HEK293T (cell line): ENCODE measurements at regions not wholly inside any gene's neighbourhood (a gene's known extent, or its start where the extent isn't known, plus 50 kb on each side); places are given as distances from the start of the nearest gene placed in this dataset.

Experiments
- CTCF ChIA-PET: fragments of 350-600 bp; formaldehyde crosslinking; extraction: SDS; loops from one replicate; lab custom pipeline; 2021; ENCODE audit warnings: antibody characterized with exemption, inconsistent platforms; lab: Yijun Ruan, JAX
- POLR2A ChIA-PET: fragments of 350-600 bp; formaldehyde crosslinking; extraction: SDS; loops from one replicate; lab custom pipeline; 2020; ENCODE audit warnings: antibody characterized with exemption, inconsistent platforms; lab: Yijun Ruan, JAX
- DNase-seq: peaks from one replicate; pipeline ENCODE4 v3.0.0; 2012; ENCODE audit warnings: mixed read lengths; ENCODE audit errors: extremely low spot score
- ARNT ChIP-seq: fragments of 450-650 bp; IDR thresholded peaks from 2 replicates; pipeline ENCODE4 v1.6.1; 2017; ENCODE audit warnings: mild to moderate bottlenecking
- BHLHE40 ChIP-seq: fragments of 450-650 bp; IDR thresholded peaks from 2 replicates; pipeline ENCODE4 v1.6.1; 2016; ENCODE audit warnings: mild to moderate bottlenecking, moderate library complexity, borderline replicate concordance
- CTBP1 ChIP-seq: fragments of 450-650 bp; IDR thresholded peaks from 2 replicates; pipeline ENCODE4 v1.6.1; 2016; ENCODE audit warnings: borderline replicate concordance
- ELF4 ChIP-seq: fragments of 450-650 bp; IDR thresholded peaks from 2 replicates; pipeline ENCODE4 v1.6.1; 2017; ENCODE audit warnings: antibody characterized with exemption
- FOXA1 ChIP-seq: fragments of 450-650 bp; IDR thresholded peaks from 2 replicates; pipeline ENCODE4 v1.6.1; 2016; ENCODE audit warnings: mild to moderate bottlenecking
- FOXK2 ChIP-seq: fragments of 450-650 bp; IDR thresholded peaks from 2 replicates; pipeline ENCODE4 v1.6.1; 2016; ENCODE audit warnings: mild to moderate bottlenecking
- FOXM1 ChIP-seq: fragments of 450-650 bp; IDR thresholded peaks from 2 replicates; pipeline ENCODE4 v1.6.1; 2017; ENCODE audit warnings: mild to moderate bottlenecking, borderline replicate concordance
- HDGF ChIP-seq: fragments of 450-650 bp; IDR thresholded peaks from 2 replicates; pipeline ENCODE4 v1.6.1; 2017; ENCODE audit warnings: antibody characterized with exemption, borderline replicate concordance
- L3MBTL2 ChIP-seq: fragments of 450-650 bp; conservative IDR thresholded peaks from 2 replicates; pipeline ENCODE4 v1.6.1; 2016; ENCODE audit warnings: mild to moderate bottlenecking
- LEF1 ChIP-seq: fragments of 450-650 bp; IDR thresholded peaks from 2 replicates; pipeline ENCODE4 v1.6.1; 2017; ENCODE audit warnings: mild to moderate bottlenecking, borderline replicate concordance
- NFRKB ChIP-seq: fragments of 450-650 bp; IDR thresholded peaks from 2 replicates; pipeline ENCODE4 v1.6.1; 2016; ENCODE audit warnings: mild to moderate bottlenecking, moderate library complexity
- SP1 ChIP-seq: fragments of 450-650 bp; IDR thresholded peaks from 2 replicates; pipeline ENCODE4 v1.6.1; 2017
- SUZ12 ChIP-seq: fragments of 450-650 bp; IDR thresholded peaks from 2 replicates; pipeline ENCODE4 v1.6.1; 2016; ENCODE audit warnings: mild to moderate bottlenecking
- TARDBP ChIP-seq: fragments of 450-650 bp; IDR thresholded peaks from 2 replicates; pipeline ENCODE4 v1.6.1; 2016
- ZNF384 ChIP-seq: fragments of 450-650 bp; IDR thresholded peaks from 2 replicates; pipeline ENCODE4 v1.6.1; 2016
- TF ChIP-seq, protein P1 (sequence below): fragments of 450-650 bp; IDR thresholded peaks from 2 replicates; pipeline ENCODE4 v1.6.1; 2016

DNA sequence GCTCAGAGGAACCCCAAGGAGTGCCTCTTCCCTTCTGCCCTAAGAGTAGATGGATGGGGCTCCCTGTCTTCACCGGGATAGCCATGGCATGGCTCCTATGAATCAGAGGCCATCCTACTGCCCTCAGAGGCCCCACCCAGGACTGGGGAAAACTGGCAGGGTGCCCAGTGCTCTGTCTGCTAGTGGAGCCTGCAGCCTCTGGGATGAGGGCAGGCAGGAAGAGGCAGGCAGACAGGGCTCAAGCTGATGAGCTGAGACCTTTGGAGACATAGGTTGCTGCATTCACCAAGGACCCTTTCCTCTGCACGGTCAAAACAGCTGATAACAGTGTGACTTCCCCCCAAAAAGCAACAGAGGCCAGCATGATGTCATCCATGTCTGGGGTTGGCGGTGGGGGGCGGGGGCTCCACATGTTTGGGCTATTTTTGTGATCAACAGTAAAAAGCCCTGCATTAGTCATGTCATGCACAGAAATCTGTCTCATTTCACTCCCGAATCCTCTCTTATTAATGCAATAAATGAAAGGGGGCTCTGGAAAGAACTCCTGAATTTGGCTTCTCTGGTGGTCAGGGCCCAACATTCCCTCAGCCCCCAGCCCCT lies 207.6 kb upstream of the MAMLD1 start:
- TF ChIP-seq ELF4: no peak
- CTCF ChIA-PET: no interaction called here
- no peak for DNase-seq

DNA sequence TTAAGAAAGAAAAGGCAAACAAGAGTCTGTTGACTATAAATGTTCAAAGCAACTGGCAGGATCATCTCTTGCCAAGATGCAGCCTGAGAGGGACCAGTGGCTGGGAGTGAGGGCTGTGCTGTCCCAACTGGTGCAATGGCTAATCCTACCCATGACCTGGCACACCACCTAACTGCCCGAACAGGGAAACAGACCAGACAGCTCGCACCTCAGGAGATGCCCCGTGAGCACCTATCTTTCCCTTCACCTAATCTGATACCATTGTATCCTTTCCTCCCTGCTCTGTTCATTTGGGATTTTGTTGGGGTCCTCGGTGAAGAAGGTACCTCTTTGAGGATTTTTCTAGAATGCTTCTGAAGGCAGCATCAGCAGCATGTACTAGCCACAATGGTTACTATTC lies 206.5 kb upstream of the MAMLD1 start:
- no peak for DNase-seq
- ChIA-PET CTCF (interaction anchor here (0.6 kb wide), 1 partner anchor 205 kb away, joined by 3 read pairs; no protein-coding TSS in a partner anchor), POLR2A (no interaction called here)
- TF ChIP-seq FOXA1: no peak
- TF ChIP-seq, protein P1, sequence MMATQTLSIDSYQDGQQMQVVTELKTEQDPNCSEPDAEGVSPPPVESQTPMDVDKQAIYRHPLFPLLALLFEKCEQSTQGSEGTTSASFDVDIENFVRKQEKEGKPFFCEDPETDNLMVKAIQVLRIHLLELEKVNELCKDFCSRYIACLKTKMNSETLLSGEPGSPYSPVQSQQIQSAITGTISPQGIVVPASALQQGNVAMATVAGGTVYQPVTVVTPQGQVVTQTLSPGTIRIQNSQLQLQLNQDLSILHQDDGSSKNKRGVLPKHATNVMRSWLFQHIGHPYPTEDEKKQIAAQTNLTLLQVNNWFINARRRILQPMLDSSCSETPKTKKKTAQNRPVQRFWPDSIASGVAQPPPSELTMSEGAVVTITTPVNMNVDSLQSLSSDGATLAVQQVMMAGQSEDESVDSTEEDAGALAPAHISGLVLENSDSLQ: no peak
- TF ChIP-seq HDGF: no peak
- TF ChIP-seq SUZ12: no peak
- TF ChIP-seq CTBP1: no peak
- TF ChIP-seq NFRKB: no peak
- no peak for TF ChIP-seq L3MBTL2
- no peak for TF ChIP-seq TARDBP
- TF ChIP-seq FOXK2: no peak
- TF ChIP-seq SP1: no peak
- no peak for TF ChIP-seq FOXM1
- no peak for TF ChIP-seq ELF4
- TF ChIP-seq ZNF384: no peak
- TF ChIP-seq LEF1: no peak

More for the DNA sequence above, 207.6 kb upstream of the MAMLD1 start:
- POLR2A ChIA-PET: no interaction called here

DNA sequence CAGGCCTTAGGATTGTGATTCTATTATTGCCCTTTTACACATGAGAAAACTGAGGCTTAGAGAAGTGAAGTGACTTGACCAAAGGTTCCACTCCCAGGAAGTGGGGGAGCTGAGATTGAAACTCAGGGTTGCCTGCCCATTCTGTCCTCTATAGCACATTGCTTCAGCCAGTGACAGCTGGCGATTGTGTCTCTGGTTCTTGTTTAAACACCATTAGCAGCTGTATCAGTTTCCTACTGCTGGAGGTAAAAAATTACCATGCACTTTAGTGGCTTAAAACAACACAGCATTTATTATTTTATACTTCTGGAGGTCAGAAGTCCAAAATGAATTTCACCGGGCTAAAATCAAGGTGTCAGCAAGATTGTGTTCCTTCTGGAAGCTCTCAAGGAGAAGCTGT lies 205.8 kb upstream of the MAMLD1 start:
- ChIA-PET CTCF (no interaction called here), POLR2A (no interaction called here)
- no peak for TF ChIP-seq CTBP1
- no peak for TF ChIP-seq FOXK2
- TF ChIP-seq ELF4: no peak
- TF ChIP-seq LEF1: no peak
- no peak for TF ChIP-seq ZNF384
- TF ChIP-seq L3MBTL2: no peak
- TF ChIP-seq ARNT: no peak
- TF ChIP-seq SP1: no peak
- TF ChIP-seq NFRKB: no peak
- DNase-seq: no peak

DNA sequence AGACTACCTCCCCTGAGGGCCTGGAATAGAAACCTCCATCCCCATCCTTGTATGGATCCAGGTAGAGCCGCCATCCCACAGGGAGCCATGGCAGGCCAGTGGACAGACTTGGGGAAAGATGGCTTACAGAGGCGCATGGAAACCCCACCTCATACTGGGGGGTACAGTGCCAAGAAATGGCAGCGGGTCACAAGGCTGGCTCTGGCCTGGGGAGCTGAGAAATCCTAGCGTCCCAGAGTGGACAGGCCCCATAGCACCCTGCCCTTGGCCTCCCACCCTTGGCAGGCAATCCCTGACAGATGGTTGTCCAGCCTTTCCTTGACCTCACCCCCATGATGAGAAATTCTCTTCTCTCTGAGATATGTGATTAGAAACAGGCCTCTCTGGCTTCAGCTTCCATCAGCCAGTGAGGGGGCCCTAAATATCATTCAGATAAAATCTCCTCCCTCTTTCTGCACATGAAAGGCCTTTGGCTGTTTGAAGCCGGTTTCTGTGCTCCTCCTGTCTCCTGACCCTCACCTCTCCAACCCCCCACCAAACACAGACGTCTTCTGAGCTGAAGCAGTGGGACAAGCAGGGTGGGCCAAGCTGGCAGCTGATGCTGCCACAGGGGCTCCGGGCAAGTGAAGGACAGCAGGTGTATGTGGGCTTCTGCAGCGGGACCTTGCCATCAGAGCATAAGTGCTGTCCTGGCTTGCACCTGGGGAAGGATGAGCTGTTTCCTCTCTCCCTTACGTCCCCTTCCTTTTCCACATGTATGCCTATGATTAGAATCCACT lies 204.4 kb upstream of the MAMLD1 start:
- ChIA-PET CTCF (no interaction called here), POLR2A (no interaction called here)
- no peak for DNase-seq
- TF ChIP-seq L3MBTL2: no peak
- no peak for TF ChIP-seq NFRKB
- TF ChIP-seq TARDBP: no peak
- TF ChIP-seq BHLHE40: no peak
- TF ChIP-seq ELF4: no peak
- no peak for TF ChIP-seq FOXM1

DNA sequence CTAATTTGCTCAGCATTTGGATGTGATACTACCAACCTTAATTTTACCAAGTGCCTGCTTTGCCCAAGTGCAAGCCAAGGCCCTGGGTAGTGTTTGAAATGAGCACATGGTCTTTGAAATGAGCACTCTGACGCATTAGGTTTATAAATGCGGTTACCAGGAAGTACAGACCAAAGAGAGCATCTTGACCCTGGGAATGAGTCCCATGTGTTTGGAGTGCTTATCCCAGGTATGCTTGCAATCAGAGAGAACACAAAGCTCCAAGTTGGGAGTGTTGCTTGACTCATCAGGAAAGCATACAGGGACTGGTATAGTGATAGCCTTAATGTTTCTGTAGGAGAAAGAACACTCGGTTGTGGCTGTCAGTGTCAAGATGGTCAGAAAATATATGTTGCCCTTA lies 203.6 kb upstream of the MAMLD1 start:
- DNase-seq: no peak
- CTCF ChIA-PET: no interaction called here
- TF ChIP-seq, protein P1: no peak
- TF ChIP-seq FOXK2 (no peak), CTBP1 (no peak), NFRKB (no peak), TARDBP (no peak), FOXA1 (no peak), SP1 (no peak), SUZ12 (no peak), ARNT (no peak), ELF4 (no peak)
- POLR2A ChIA-PET: no interaction called here

DNA sequence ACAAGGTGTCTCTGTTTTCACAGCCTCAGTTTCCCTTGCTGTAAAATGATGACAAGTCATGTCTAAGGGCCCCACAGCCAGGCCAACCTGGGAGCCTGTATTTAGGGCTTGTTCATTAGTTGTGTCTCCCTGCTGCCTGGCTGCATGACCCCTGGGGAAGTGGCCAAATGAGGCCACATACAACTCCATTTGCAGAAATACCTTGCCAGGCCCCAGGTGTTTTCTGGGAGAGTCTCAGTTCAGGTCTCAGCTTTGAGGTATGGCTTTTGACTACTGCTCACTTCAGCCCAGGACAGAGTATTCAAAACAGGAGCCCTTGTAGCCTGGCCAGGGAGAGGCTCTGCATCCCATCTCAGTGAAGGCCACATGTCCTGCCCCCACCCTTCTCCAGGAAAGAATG lies 202.5 kb upstream of the MAMLD1 start:
- DNase-seq: no peak
- TF ChIP-seq ARNT (no peak), FOXM1 (no peak), HDGF (no peak), L3MBTL2 (no peak), SUZ12 (no peak), BHLHE40 (no peak), ZNF384 (no peak), TARDBP (no peak), CTBP1 (no peak), FOXK2 (no peak)
- TF ChIP-seq, protein P1: no peak
- ChIA-PET POLR2A (no interaction called here), CTCF (no interaction called here)

DNA sequence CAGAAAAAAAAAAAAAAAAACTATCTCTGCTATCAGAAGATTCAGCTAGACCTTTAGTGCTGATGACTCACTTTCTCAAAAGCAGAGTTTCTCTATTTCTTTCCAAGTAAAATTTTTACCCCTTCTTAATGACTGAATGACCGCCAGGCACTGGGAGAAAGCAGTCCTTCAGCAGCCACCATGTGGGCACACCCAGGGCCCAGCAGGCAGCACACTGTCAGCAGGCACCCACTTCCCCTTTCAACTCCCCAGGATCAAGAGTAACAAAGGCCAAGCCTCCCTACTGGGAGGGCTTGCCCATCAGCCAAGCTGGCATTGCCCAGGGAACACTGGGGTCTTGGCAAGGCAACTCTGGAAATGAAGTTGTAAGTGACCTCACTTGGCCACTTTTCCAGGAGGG lies 201.9 kb upstream of the MAMLD1 start:
- DNase-seq: no peak
- TF ChIP-seq FOXK2 (no peak), ELF4 (no peak), BHLHE40 (no peak), SP1 (no peak), NFRKB (no peak), L3MBTL2 (no peak), LEF1 (no peak), TARDBP (no peak), CTBP1 (no peak), ARNT (no peak), FOXA1 (no peak), FOXM1 (no peak)
- TF ChIP-seq, protein P1: no peak
- CTCF ChIA-PET: no interaction called here
- POLR2A ChIA-PET: no interaction called here
